Naive thymus-derived CD4-positive, alpha-beta T cell (primary cell): ENCODE measurements at regions not wholly inside any gene's neighbourhood (a gene's known extent, or its start where the extent isn't known, plus 50 kb on each side); places are given as distances from the start of the nearest gene placed in this dataset.

Experiments used
- ATAC-seq: fragments of 150-1000 bp; cut with Tn5 transposase; 2 replicates; pipeline ENCODE4 v1.10.0; 2021; ENCODE audit warnings: mild to moderate bottlenecking, moderate library complexity
- CTCF ChIA-PET: fragments of 350-600 bp; sonication (Branson Sonifier 250); formaldehyde crosslinking; loops from one replicate; lab custom pipeline; 2021; ENCODE audit warnings: antibody characterized with exemption; lab: Charles Lee
- POLR2A ChIA-PET: fragments of 350-600 bp; sonication (Branson Sonifier 250); formaldehyde crosslinking; loops from one replicate; lab custom pipeline; 2021; ENCODE audit warnings: antibody characterized with exemption, inconsistent platforms; lab: Charles Lee
- DNase-seq, 9 donors: peaks; one replicate each; pipeline versions ENCODE4 v3.0.0 to v3.0.0-alpha.2; 2020 to 2022; ENCODE audit warnings: mixed read lengths in 1 of 9
- H3K27ac ChIP-seq: one replicate; pipeline ENCODE4 v1.7.0; 2013; ENCODE audit warnings: mild to moderate bottlenecking, low read depth, low read length, moderate library complexity
- H3K27me3 ChIP-seq, 2 donors: one replicate each; pipeline ENCODE4 v1.7.0; 2013; ENCODE audit warnings: low read length in 2 of 2, mild to moderate bottlenecking in 2 of 2, moderate library complexity in 2 of 2; ENCODE audit not compliant: control insufficient read depth in 2 of 2, insufficient read depth in 2 of 2
- H3K36me3 ChIP-seq, 3 experiments: 1 replicate in 2 of 3; 2 replicates in 1 of 3; pipeline ENCODE4 v1.7.0; 2013; ENCODE audit warnings: low read length in 3 of 3, mild to moderate bottlenecking in 3 of 3, moderate library complexity in 1 of 3; ENCODE audit not compliant: insufficient read depth in 3 of 3, control insufficient read depth in 2 of 3
- H3K4me1 ChIP-seq, 2 donors: one replicate each; pipeline ENCODE4 v1.7.0; 2013; ENCODE audit warnings: low read length in 2 of 2, mild to moderate bottlenecking in 2 of 2, moderate library complexity in 1 of 2; ENCODE audit not compliant: control insufficient read depth in 2 of 2, insufficient read depth in 2 of 2
- H3K4me3 ChIP-seq: 2 replicates; pipeline ENCODE4 v1.7.0; 2013; ENCODE audit warnings: mild to moderate bottlenecking, low read length
- H3K9me3 ChIP-seq, 3 experiments: 1 replicate in 2 of 3; 2 replicates in 1 of 3; pipeline ENCODE4 v1.7.0; 2013; ENCODE audit warnings: low read length in 3 of 3; ENCODE audit not compliant: control insufficient read depth in 2 of 3
- H3K27ac Mint-ChIP-seq, 9 donors: one replicate each; pipeline ENCODE4 v1.8.0; 2020 to 2022; ENCODE audit warnings: mixed read lengths in 9 of 9, mild to moderate bottlenecking in 8 of 9, moderate library complexity in 5 of 9, inconsistent platforms in 2 of 9
- H3K27me3 Mint-ChIP-seq, 5 donors: one replicate each; pipeline ENCODE4 v1.8.0; 2021 to 2022; ENCODE audit warnings: mixed read lengths in 5 of 5, mild to moderate bottlenecking in 1 of 5
- H3K36me3 Mint-ChIP-seq, 5 donors: one replicate each; pipeline ENCODE4 v1.8.0; 2020 to 2022; ENCODE audit warnings: mixed read lengths in 5 of 5, mild to moderate bottlenecking in 3 of 5, inconsistent platforms in 1 of 5
- H3K4me1 Mint-ChIP-seq, 7 donors: one replicate each; pipeline ENCODE4 v1.8.0; 2020 to 2022; ENCODE audit warnings: mixed read lengths in 7 of 7, mild to moderate bottlenecking in 3 of 7, inconsistent platforms in 1 of 7
- H3K4me3 Mint-ChIP-seq, 10 donors: one replicate each; pipeline ENCODE4 v1.8.0; 2020 to 2022; ENCODE audit warnings: mild to moderate bottlenecking in 10 of 10, mixed read lengths in 10 of 10, moderate library complexity in 6 of 10, inconsistent platforms in 2 of 10
- H3K9me3 Mint-ChIP-seq, 11 donors: one replicate each; pipeline ENCODE4 v1.8.0; 2020 to 2022; ENCODE audit warnings: mixed read lengths in 11 of 11, mild to moderate bottlenecking in 4 of 11, inconsistent platforms in 1 of 11, moderate library complexity in 1 of 11
- intact Hi-C, 2 donors: fragments of 100-400 bp; cut with micrococcal nuclease; formaldehyde crosslinking; loops; one replicate each; pipeline ENCODE4 v1.15.1; 2023

DNA sequence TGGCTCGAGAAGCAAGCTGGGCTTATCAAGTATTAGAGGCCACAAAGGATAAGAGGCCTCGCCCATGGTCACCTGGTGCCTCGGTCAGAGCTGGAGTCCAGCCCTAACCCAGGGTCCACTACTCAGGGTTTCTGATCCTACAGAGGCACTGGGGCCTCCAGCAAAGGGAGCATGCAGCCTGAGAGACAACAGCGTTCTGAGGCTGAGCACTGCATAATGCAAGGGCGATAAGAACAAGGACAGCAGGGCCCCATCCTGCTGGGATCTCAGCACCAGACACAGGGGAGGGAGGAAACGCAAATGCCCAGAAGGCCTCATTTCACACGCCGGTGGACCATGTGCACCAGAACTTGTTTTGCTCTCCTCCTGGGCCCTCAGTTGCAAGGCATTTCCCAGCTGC, 63.0 kb downstream of the C5orf15 start:
- Mint-ChIP-seq H3K4me1 (peaks cover 0 to 10% (median 0%) of the 10 kb centered on the region in 7 donors), H3K4me3 (no peak overlapping the region), H3K27ac (no peak overlapping the region), H3K9me3 (no peaks in the 10 kb centered on the region), H3K36me3 (no peaks in the 10 kb centered on the region), H3K27me3 (no peaks in the 10 kb centered on the region)
- Histone ChIP-seq H3K27ac (no peak overlapping the region), H3K4me1 (no peaks in the 10 kb centered on the region), H3K9me3 (no peaks in the 10 kb centered on the region), H3K36me3 (no peaks in the 10 kb centered on the region), H3K4me3 (no peak overlapping the region), H3K27me3 (no peaks in the 10 kb centered on the region)
- POLR2A ChIA-PET: no interaction called here
- no peak for DNase-seq
- CTCF ChIA-PET: no interaction called here
- ATAC-seq: no peak
- intact Hi-C loops: no loop called here

DNA sequence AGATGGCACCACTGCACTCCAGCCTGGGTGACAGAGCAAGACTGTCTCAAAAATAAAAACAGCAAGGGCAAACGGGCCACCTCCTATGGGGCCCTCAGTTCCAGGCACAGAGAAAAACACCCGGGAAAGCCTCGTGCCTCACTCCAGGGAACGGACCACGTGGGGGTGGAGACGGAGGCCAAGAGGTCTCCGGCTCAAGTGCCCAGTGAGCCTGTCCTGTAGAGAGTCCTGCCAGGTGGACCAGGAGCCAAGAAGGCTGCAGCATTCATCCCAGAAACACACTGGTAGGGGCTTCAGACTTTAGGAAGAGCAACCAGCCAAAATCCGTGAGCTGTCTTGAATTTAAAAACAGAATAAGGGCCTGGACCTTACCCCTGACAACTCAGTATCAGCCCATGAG, 63.8 kb downstream of the C5orf15 start:
- H3K9me3 Mint-ChIP-seq: no peaks in the 10 kb centered on the region
- POLR2A ChIA-PET: no interaction called here
- Histone ChIP-seq H3K36me3 (no peaks in the 10 kb centered on the region), H3K27ac (no peak overlapping the region), H3K9me3 (no peaks in the 10 kb centered on the region), H3K4me3 (no peak overlapping the region), H3K4me1 (no peaks in the 10 kb centered on the region), H3K27me3 (no peaks in the 10 kb centered on the region)
- peaks cover 0 to 10% (median 0%) of the 10 kb centered on the region in 7 donors for H3K4me1 Mint-ChIP-seq
- H3K4me3 Mint-ChIP-seq: no peak overlapping the region
- DNase-seq: no peak
- CTCF ChIA-PET: no interaction called here
- H3K36me3 Mint-ChIP-seq: no peaks in the 10 kb centered on the region
- intact Hi-C loops: no loop called here
- no peak overlapping the region for H3K27ac Mint-ChIP-seq
- ATAC-seq: no peak
- H3K27me3 Mint-ChIP-seq: no peaks in the 10 kb centered on the region

DNA sequence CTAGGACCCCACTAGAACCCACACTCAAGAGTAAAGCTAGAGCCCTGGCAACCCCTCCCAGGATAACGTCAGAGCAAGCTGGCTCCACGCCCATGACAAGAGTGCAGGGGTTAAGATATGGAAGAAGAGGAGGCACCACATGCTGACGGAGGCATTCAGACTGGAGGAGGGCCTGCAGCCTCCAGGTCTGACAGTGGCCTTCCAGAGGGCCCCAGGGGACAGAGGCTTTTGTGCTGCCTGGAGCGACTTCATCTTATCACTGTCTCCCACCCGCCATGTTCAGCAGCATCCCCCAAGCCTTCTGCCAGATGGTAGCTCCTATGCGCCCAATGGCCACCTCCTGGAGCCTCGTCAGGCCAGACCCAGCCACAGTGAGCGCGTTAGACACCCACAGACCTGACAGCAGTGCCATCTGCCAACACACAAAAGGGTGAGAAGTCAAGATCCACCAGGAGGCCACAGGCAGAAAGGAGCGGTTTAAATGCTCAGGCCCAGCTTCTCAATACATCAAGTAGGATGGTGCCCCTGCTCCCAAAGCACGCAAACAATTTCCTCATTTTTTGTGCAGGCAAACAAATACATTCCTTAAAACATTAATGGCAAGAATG, 65.8 kb downstream of the C5orf15 start:
- ChIA-PET CTCF (no interaction called here), POLR2A (interaction anchor here (1.0 kb wide), 1 partner anchor 95 kb away, joined by 3 read pairs; no protein-coding TSS in a partner anchor)
- DNase-seq: no peak
- Mint-ChIP-seq H3K27me3 (peaks cover 0 to 4% (median 0%) of the 10 kb centered on the region in 5 donors), H3K9me3 (no peaks in the 10 kb centered on the region), H3K27ac (no peak overlapping the region), H3K4me1 (peaks cover 0 to 5% (median 0%) of the 10 kb centered on the region in 7 donors), H3K36me3 (no peaks in the 10 kb centered on the region), H3K4me3 (no peak overlapping the region)
- ATAC-seq: no peak
- intact Hi-C loops: no loop called here
- Histone ChIP-seq H3K4me1 (no peaks in the 10 kb centered on the region), H3K27ac (no peak overlapping the region), H3K9me3 (no peaks in the 10 kb centered on the region), H3K27me3 (no peaks in the 10 kb centered on the region), H3K4me3 (no peak overlapping the region), H3K36me3 (no peaks in the 10 kb centered on the region)

DNA sequence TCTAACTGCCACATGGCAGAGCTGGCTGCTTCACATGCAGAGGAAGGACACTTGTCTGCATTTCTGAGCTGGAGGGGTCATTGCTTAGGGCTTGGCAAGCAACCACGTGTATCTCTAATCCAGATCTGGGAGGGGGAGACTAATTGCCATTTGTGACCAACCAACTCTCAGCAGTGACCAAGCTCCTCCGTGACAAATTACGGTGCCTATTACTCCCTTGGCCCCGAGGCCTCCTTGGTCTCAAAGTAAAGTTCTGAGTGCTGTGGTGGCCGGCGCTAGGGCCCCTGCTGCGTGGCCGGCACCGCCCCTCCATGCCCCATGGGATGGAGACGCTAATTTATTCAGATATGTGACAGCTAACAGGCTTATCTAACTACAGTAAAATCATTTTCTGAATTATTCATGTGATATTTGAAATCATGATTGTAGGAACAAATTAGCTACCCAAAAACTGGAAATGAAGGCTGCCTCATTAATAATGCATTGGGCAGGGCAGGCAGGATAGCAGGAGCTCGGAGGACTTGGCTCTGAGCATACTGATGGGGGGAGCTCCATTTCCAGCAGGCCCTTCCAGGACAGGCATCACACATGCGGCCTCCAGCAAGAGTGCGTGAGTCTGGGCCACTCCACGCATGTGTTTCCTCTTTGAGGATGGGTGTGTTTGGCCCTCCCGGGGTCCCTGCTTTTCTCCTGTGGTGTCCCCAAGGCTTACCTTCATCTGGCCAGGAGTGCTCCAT, 67.7 kb downstream of the C5orf15 start:
- Mint-ChIP-seq H3K9me3 (no peaks in the 10 kb centered on the region), H3K4me1 (peaks cover 0 to 5% (median 0%) of the 10 kb centered on the region in 7 donors), H3K27me3 (peaks cover 0 to 4% (median 0%) of the 10 kb centered on the region in 5 donors), H3K4me3 (no peak overlapping the region), H3K36me3 (no peaks in the 10 kb centered on the region), H3K27ac (no peak overlapping the region)
- H3K4me3 ChIP-seq: no peak overlapping the region
- no peaks in the 10 kb centered on the region for H3K9me3 ChIP-seq
- DNase-seq: no peak
- H3K27ac ChIP-seq: no peak overlapping the region
- CTCF ChIA-PET: no interaction called here
- POLR2A ChIA-PET: interaction anchor here (0.6 kb wide), 1 partner anchor 30 kb away, joined by 3 read pairs; no protein-coding TSS in a partner anchor
- no peaks in the 10 kb centered on the region for H3K36me3 ChIP-seq
- intact Hi-C loops: no loop called here
- H3K27me3 ChIP-seq: no peaks in the 10 kb centered on the region
- ATAC-seq: no peak
- no peaks in the 10 kb centered on the region for H3K4me1 ChIP-seq

DNA sequence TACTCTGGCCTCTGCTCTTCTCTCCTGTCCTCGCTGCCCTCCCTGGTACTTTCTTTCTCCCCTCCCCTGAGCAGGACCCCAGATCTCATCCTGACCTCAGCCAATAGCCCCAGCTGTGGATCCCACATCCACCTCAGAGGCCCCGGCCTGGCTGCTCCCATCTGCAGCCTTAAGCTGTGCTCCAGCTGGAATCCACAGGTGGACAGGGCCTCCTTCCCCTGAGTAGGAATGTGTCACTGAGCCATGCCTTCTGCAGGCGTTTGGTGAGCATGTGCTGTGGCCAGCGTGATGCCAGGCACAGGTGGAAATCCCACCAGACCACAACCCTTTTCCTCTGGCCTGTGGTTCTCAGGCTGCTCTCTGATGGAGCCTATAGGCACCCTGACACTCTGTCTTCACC, 68.9 kb downstream of the C5orf15 start:
- ATAC-seq: no peak
- no peaks in the 10 kb centered on the region for H3K9me3 Mint-ChIP-seq
- DNase-seq: no peak
- H3K27me3 Mint-ChIP-seq: peaks cover 0 to 4% (median 0%) of the 10 kb centered on the region in 5 donors
- ChIA-PET POLR2A (no interaction called here), CTCF (no interaction called here)
- no peaks in the 10 kb centered on the region for H3K36me3 Mint-ChIP-seq
- H3K36me3 ChIP-seq: no peaks in the 10 kb centered on the region
- intact Hi-C loops: no loop called here
- no peak overlapping the region for H3K4me3 ChIP-seq
- H3K27me3 ChIP-seq: no peaks in the 10 kb centered on the region
- no peaks in the 10 kb centered on the region for H3K4me1 ChIP-seq
- H3K4me1 Mint-ChIP-seq: peaks cover 0 to 3% (median 0%) of the 10 kb centered on the region in 7 donors
- no peak overlapping the region for H3K27ac ChIP-seq
- no peak overlapping the region for H3K27ac Mint-ChIP-seq
- no peaks in the 10 kb centered on the region for H3K9me3 ChIP-seq
- H3K4me3 Mint-ChIP-seq: no peak overlapping the region

DNA sequence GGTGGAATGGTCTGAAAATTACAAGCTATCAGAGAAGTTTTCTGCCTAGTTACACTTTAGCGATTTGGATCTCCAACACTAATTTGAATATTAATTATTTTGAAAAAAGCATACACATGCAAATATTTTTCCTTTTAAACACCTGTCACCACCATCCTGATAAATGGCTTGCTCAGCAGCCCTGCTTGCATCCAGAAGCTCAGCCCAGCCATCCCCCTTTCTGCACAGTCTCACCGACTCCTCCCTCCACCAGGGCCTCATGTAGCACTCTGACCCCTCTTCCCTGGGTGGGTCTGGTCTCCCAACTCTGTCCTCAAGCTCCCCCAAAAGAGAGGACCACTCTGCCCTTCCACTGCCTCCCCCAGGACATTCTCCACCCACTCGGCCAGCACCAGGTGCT, 70.0 kb downstream of the C5orf15 start:
- ChIA-PET CTCF (no interaction called here), POLR2A (no interaction called here)
- Mint-ChIP-seq H3K4me1 (peaks cover 0 to 2% (median 0%) of the 10 kb centered on the region in 7 donors), H3K36me3 (no peaks in the 10 kb centered on the region), H3K4me3 (no peak overlapping the region), H3K27me3 (peaks cover 0 to 4% (median 0%) of the 10 kb centered on the region in 5 donors), H3K27ac (no peak overlapping the region), H3K9me3 (no peaks in the 10 kb centered on the region)
- ATAC-seq (no peak), DNase-seq (no peak)
- Histone ChIP-seq H3K27ac (no peak overlapping the region), H3K4me3 (no peak overlapping the region), H3K4me1 (no peaks in the 10 kb centered on the region), H3K27me3 (no peaks in the 10 kb centered on the region), H3K36me3 (no peaks in the 10 kb centered on the region), H3K9me3 (no peaks in the 10 kb centered on the region)
- intact Hi-C loops: no loop called here

DNA sequence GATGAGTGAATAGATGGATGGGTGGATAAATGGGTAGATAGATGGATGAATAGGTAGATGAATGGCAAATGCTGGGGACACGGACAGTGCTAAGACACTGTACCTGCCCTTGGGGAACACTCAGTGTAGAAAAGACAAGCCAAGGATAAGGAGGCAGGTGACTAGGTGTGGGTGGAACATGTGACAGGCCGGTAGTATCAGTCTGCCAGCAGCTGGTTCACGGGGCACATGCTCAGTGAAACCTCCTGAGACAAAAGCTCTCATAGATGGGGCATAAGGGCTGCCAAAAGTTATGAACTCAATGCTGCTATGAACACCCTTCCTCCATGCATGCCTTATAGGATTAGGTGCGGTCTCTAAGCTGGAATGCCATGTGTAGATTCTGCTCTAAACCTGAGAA, 71.0 kb downstream of the C5orf15 start:
- H3K9me3 Mint-ChIP-seq: no peaks in the 10 kb centered on the region
- H3K27ac Mint-ChIP-seq: no peak overlapping the region
- CTCF ChIA-PET: no interaction called here
- intact Hi-C loops: no loop called here
- no peaks in the 10 kb centered on the region for H3K9me3 ChIP-seq
- no peaks in the 10 kb centered on the region for H3K36me3 Mint-ChIP-seq
- POLR2A ChIA-PET: no interaction called here
- DNase-seq: no peak
- H3K36me3 ChIP-seq: no peaks in the 10 kb centered on the region
- ATAC-seq: no peak
- H3K27me3 Mint-ChIP-seq: peaks cover 0 to 4% (median 0%) of the 10 kb centered on the region in 5 donors
- H3K4me3 ChIP-seq: no peak overlapping the region
- H3K4me1 ChIP-seq: no peaks in the 10 kb centered on the region
- no peaks in the 10 kb centered on the region for H3K27me3 ChIP-seq
- H3K4me3 Mint-ChIP-seq: no peak overlapping the region
- H3K4me1 Mint-ChIP-seq: peaks cover 0 to 2% (median 0%) of the 10 kb centered on the region in 7 donors
- no peak overlapping the region for H3K27ac ChIP-seq
